Parathyroid adenoma (tissue), 2 donors: ENCODE measurements at regions not wholly inside any gene's neighbourhood (a gene's known extent, or its start where the extent isn't known, plus 50 kb on each side); places are given as distances from the start of the nearest gene placed in this dataset.

ENCODE experiments used
- H2AFZ ChIP-seq: fragments of 300-600 bp; sonication (generic); one replicate; pipeline ENCODE4 v1.7.0; 2017; ENCODE audit warnings: antibody characterized with exemption, mild to moderate bottlenecking
- H3K27ac ChIP-seq: fragments of 300-600 bp; sonication (generic); one replicate; pipeline ENCODE4 v1.7.0; 2017
- H3K27me3 ChIP-seq: fragments of 300-600 bp; sonication (generic); one replicate; pipeline ENCODE4 v1.7.0; 2017; ENCODE audit warnings: low read length; ENCODE audit not compliant: control insufficient read depth, insufficient read depth
- H3K36me3 ChIP-seq: fragments of 300-600 bp; sonication (generic); one replicate; pipeline ENCODE4 v1.7.0; 2017; ENCODE audit warnings: low read length; ENCODE audit not compliant: control insufficient read depth, insufficient read depth
- H3K4me1 ChIP-seq: fragments of 300-600 bp; sonication (generic); one replicate; pipeline ENCODE4 v1.7.0; 2017; ENCODE audit warnings: control low read depth
- H3K4me2 ChIP-seq: fragments of 300-600 bp; sonication (generic); one replicate; pipeline ENCODE4 v1.7.0; 2017; ENCODE audit warnings: low read length
- H3K4me3 ChIP-seq: fragments of 300-600 bp; sonication (generic); one replicate; pipeline ENCODE4 v1.7.0; 2017; ENCODE audit warnings: low read depth, low read length
- H3K79me2 ChIP-seq: fragments of 300-600 bp; sonication (generic); one replicate; pipeline ENCODE4 v1.7.0; 2017; ENCODE audit warnings: control low read depth
- H3K9ac ChIP-seq: fragments of 300-600 bp; sonication (generic); one replicate; pipeline ENCODE4 v1.7.0; 2017; ENCODE audit warnings: mild to moderate bottlenecking
- H3K9me3 ChIP-seq: fragments of 300-600 bp; sonication (generic); one replicate; pipeline ENCODE4 v1.7.0; 2017; ENCODE audit warnings: low read length; ENCODE audit not compliant: control insufficient read depth
- CTCF ChIP-seq: fragments of 300-600 bp; sonication (generic); IDR thresholded peaks from one replicate; pipeline ENCODE4 v1.7.0; 2017; ENCODE audit warnings: antibody characterized with exemption, mild to moderate bottlenecking
- donor health status: primary hyperparathyroidism.

- TF ChIP-seq CTCF: no peak
- Histone ChIP-seq H3K4me3 (no peak overlapping the region), H3K4me2 (no peak overlapping the region), H3K9me3 (no peaks in the 10 kb centered on the region), H3K9ac (no peak overlapping the region), H2AFZ (no peak overlapping the region), H3K79me2 (no peaks in the 10 kb centered on the region), H3K36me3 (no peaks in the 10 kb centered on the region), H3K27me3 (no peaks in the 10 kb centered on the region), H3K27ac (no peak overlapping the region), H3K4me1 (peaks cover 3% of the 10 kb centered on the region)
Observed at GRCh38 chr10:29780096-29780495, 145.3 kb upstream of the SVIL start.

- Histone ChIP-seq H3K9ac (no peak overlapping the region), H3K4me3 (no peak overlapping the region), H3K79me2 (no peaks in the 10 kb centered on the region), H3K4me2 (no peak overlapping the region), H3K9me3 (no peaks in the 10 kb centered on the region), H3K4me1 (peaks cover 3% of the 10 kb centered on the region), H2AFZ (no peak overlapping the region), H3K36me3 (no peaks in the 10 kb centered on the region), H3K27ac (no peak overlapping the region), H3K27me3 (no peaks in the 10 kb centered on the region)
- TF ChIP-seq CTCF: no peak
Observed at GRCh38 chr10:29776246-29776645, 141.5 kb upstream of the SVIL start.

- Histone ChIP-seq H3K27me3 (no peaks in the 10 kb centered on the region), H3K9ac (no peak overlapping the region), H3K4me1 (no peaks in the 10 kb centered on the region), H3K4me3 (no peak overlapping the region), H3K27ac (no peak overlapping the region), H2AFZ (no peak overlapping the region), H3K9me3 (no peaks in the 10 kb centered on the region), H3K36me3 (no peaks in the 10 kb centered on the region), H3K79me2 (no peaks in the 10 kb centered on the region), H3K4me2 (no peak overlapping the region)
- no peak for TF ChIP-seq CTCF
Observed at GRCh38 chr10:29774475-29774874, 139.7 kb upstream of the SVIL start.

GRCh38 chr10:29773675-29774091 is 138.9 kb upstream of the SVIL start:
- Histone ChIP-seq H3K79me2 (no peaks in the 10 kb centered on the region), H3K4me1 (no peaks in the 10 kb centered on the region), H3K4me2 (no peak overlapping the region), H3K36me3 (no peaks in the 10 kb centered on the region), H3K27me3 (no peaks in the 10 kb centered on the region), H2AFZ (no peak overlapping the region), H3K9me3 (no peaks in the 10 kb centered on the region), H3K9ac (no peak overlapping the region), H3K27ac (no peak overlapping the region), H3K4me3 (no peak overlapping the region)
- TF ChIP-seq CTCF: no peak

GRCh38 chr10:29772403-29772802 is 137.6 kb upstream of the SVIL start:
- Histone ChIP-seq H2AFZ (no peak overlapping the region), H3K4me2 (no peak overlapping the region), H3K36me3 (no peaks in the 10 kb centered on the region), H3K9me3 (no peaks in the 10 kb centered on the region), H3K79me2 (no peaks in the 10 kb centered on the region), H3K27me3 (no peaks in the 10 kb centered on the region), H3K4me3 (no peak overlapping the region), H3K9ac (no peak overlapping the region), H3K4me1 (no peaks in the 10 kb centered on the region), H3K27ac (no peak overlapping the region)
- no peak for TF ChIP-seq CTCF
